Endodermal cell (in vitro differentiated cells): ENCODE measurements at regions not wholly inside any gene's neighbourhood (a gene's known extent, or its start where the extent isn't known, plus 50 kb on each side); places are given as distances from the start of the nearest gene placed in this dataset.

ENCODE experiments used
- DNase-seq: peaks from one replicate; pipeline ENCODE4 v3.0.0-alpha.2; 2017
- H3K27ac ChIP-seq: 2 replicates; pipeline ENCODE4 v1.5.1; 2013; ENCODE audit warnings: mild to moderate bottlenecking, low read depth, low read length, moderate library complexity
- H3K27me3 ChIP-seq: 2 replicates; pipeline ENCODE4 v1.6.1; 2013; ENCODE audit warnings: mild to moderate bottlenecking, low read length, moderate library complexity; ENCODE audit not compliant: insufficient read depth, control insufficient read depth, poor library complexity, severe bottlenecking
- H3K36me3 ChIP-seq: 2 replicates; pipeline ENCODE4 v1.7.0; 2013; ENCODE audit warnings: mild to moderate bottlenecking, low read length, moderate library complexity; ENCODE audit not compliant: control insufficient read depth, insufficient read depth
- H3K4me1 ChIP-seq: one replicate; pipeline ENCODE4 v1.7.0; 2013; ENCODE audit warnings: low read length; ENCODE audit not compliant: control insufficient read depth, insufficient read depth
- H3K4me3 ChIP-seq: 2 replicates; pipeline ENCODE4 v1.5.1; 2013; ENCODE audit warnings: mild to moderate bottlenecking, low read length, moderate library complexity
- H3K9ac ChIP-seq: 2 replicates; pipeline ENCODE4 v1.6.1; 2013; ENCODE audit warnings: mild to moderate bottlenecking, low read length, moderate library complexity; ENCODE audit not compliant: poor library complexity, severe bottlenecking; ENCODE audit errors: extremely low read depth
- H3K9me3 ChIP-seq: 2 replicates; pipeline ENCODE4 v1.6.1; 2013; ENCODE audit warnings: mild to moderate bottlenecking, low read length, moderate library complexity; ENCODE audit not compliant: control insufficient read depth
- H3K27ac Mint-ChIP-seq: 2 replicates; pipeline ENCODE4 v1.8.0; 2020; ENCODE audit warnings: mixed read lengths
- H3K27me3 Mint-ChIP-seq: 2 replicates; pipeline ENCODE4 v1.8.0; 2021; ENCODE audit warnings: mild to moderate bottlenecking, mixed read lengths; ENCODE audit not compliant: insufficient read depth
- H3K36me3 Mint-ChIP-seq: 2 replicates; pipeline ENCODE4 v1.8.0; 2020; ENCODE audit warnings: low read depth, mixed read lengths
- H3K4me1 Mint-ChIP-seq: 2 replicates; pipeline ENCODE4 v1.8.0; 2020; ENCODE audit warnings: mixed read lengths
- H3K4me3 Mint-ChIP-seq: 2 replicates; pipeline ENCODE4 v1.8.0; 2020; ENCODE audit warnings: mild to moderate bottlenecking, moderate library complexity, mixed read lengths
- H3K9me3 Mint-ChIP-seq: 2 replicates; pipeline ENCODE4 v1.8.0; 2020; ENCODE audit warnings: mild to moderate bottlenecking, mixed read lengths
- WGBS, 2 experiments: methylation state at CpG; one replicate each; pipeline versions ENCODE4 v1.1.5 to v1.1.7; 2013; ENCODE audit warnings: missing lambda C conversion rate in 2 of 2, mixed read lengths in 1 of 2; ENCODE audit not compliant: insufficient coverage in 1 of 2, insufficient read length in 1 of 2; 5-methylcytosine and 5-hydroxymethylcytosine counted together
- TF ChIP-seq, protein P1 (sequence below): fragments of 200-600 bp; sonication (generic); conservative IDR thresholded peaks from 2 replicates; pipeline ENCODE4 v1.5.0; 2021; ENCODE audit warnings: antibody characterized with exemption, mild to moderate bottlenecking

DNA sequence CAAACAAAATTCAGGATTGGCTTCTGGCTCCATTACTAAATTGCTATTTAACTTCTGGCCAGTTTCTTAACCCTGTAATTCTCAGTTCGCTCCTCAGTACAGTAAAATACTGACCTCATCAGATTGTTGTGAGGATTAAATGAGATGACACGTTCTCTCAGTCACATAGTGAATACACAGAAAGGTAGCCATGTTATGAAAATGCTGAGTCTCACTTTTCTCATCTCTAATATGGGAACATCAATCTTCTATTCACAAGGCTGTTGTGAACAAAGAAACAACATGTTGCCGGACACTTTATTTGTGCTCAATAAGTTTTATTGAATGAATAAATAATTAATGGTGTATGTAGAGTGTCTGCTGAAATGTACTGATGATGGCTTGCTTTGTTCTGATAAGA is 924.5 kb upstream of the GOT2 start:
- Histone ChIP-seq H3K36me3 (no peaks in the 10 kb centered on the region), H3K9ac (no peak overlapping the region), H3K4me1 (no peaks in the 10 kb centered on the region), H3K27ac (no peak overlapping the region), H3K27me3 (no peaks in the 10 kb centered on the region), H3K4me3 (no peak overlapping the region), H3K9me3 (no peaks in the 10 kb centered on the region)
- Mint-ChIP-seq H3K27me3 (no peaks in the 10 kb centered on the region), H3K4me1 (no peaks in the 10 kb centered on the region), H3K4me3 (no peak overlapping the region), H3K36me3 (no peaks in the 10 kb centered on the region), H3K27ac (no peak overlapping the region), H3K9me3 (peaks cover 7% of the 10 kb centered on the region)
- 92 to 100% methylated on average over 2 to 3 of the region's 3 CpGs for WGBS, 2 experiments
- DNase-seq = no peak
- TF ChIP-seq, protein P1, sequence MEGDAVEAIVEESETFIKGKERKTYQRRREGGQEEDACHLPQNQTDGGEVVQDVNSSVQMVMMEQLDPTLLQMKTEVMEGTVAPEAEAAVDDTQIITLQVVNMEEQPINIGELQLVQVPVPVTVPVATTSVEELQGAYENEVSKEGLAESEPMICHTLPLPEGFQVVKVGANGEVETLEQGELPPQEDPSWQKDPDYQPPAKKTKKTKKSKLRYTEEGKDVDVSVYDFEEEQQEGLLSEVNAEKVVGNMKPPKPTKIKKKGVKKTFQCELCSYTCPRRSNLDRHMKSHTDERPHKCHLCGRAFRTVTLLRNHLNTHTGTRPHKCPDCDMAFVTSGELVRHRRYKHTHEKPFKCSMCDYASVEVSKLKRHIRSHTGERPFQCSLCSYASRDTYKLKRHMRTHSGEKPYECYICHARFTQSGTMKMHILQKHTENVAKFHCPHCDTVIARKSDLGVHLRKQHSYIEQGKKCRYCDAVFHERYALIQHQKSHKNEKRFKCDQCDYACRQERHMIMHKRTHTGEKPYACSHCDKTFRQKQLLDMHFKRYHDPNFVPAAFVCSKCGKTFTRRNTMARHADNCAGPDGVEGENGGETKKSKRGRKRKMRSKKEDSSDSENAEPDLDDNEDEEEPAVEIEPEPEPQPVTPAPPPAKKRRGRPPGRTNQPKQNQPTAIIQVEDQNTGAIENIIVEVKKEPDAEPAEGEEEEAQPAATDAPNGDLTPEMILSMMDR = no peak

DNA sequence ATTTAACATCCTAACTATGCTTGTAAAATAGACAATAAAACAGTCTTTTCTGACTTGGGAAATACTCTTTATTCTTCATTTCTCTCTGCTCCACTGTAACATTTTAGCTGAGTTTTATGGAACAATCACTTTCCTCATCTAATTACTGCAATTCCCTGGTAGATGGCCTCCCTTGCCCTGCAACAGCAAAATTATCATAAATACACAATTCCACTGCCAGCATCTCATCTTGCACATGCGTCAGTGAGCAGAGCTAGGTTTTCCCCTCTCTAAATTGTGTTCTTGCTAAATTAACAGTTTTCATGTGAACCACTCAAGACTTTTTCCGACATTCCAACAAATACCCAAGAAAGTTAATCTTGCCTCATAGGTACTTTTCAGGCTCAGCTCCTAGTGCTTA is 920.9 kb upstream of the GOT2 start:
- Mint-ChIP-seq H3K27ac (no peak overlapping the region), H3K36me3 (no peaks in the 10 kb centered on the region), H3K4me3 (no peak overlapping the region), H3K9me3 (peaks cover 12% of the 10 kb centered on the region), H3K4me1 (no peaks in the 10 kb centered on the region), H3K27me3 (no peaks in the 10 kb centered on the region)
- no peak overlapping the region for H3K27ac ChIP-seq
- no peaks in the 10 kb centered on the region for H3K4me1 ChIP-seq
- no peaks in the 10 kb centered on the region for H3K27me3 ChIP-seq
- no peak overlapping the region for H3K9ac ChIP-seq
- no peaks in the 10 kb centered on the region for H3K36me3 ChIP-seq
- no peak for DNase-seq
- TF ChIP-seq, protein P1 = no peak
- no peak overlapping the region for H3K4me3 ChIP-seq
- H3K9me3 ChIP-seq = no peaks in the 10 kb centered on the region
- 91 to 96% methylated on average over 2 of the region's 2 CpGs for WGBS, 2 experiments

DNA sequence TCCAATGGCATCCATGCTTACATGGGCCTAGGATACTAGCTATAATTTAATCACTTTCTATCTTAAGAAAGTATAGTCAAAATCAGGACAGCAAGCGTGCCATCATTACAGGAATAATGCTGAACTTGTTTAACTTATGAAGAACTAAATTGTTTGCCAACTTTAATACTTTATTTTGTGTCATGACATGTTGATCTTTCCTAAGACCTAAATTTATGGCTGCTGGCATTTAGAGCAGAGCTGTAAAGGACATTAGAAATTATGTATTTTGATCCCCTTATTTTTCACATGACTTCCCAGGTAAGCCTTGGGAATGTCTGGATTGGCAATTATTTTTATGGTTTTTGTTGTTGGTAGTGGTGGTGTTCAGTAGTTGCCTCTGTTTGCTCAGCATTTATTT is 920.3 kb upstream of the GOT2 start:
- Histone ChIP-seq H3K4me3 (no peak overlapping the region), H3K36me3 (no peaks in the 10 kb centered on the region), H3K27me3 (no peaks in the 10 kb centered on the region), H3K9me3 (no peaks in the 10 kb centered on the region), H3K9ac (no peak overlapping the region), H3K4me1 (no peaks in the 10 kb centered on the region), H3K27ac (no peak overlapping the region)
- H3K27ac Mint-ChIP-seq = no peak overlapping the region
- no peaks in the 10 kb centered on the region for H3K4me1 Mint-ChIP-seq
- no peak for DNase-seq
- WGBS, 2 experiments = 84% methylated on average over 1 of the region's 1 CpG; no CpG with 5 or more reads in 1 of the 2 experiments
- no peak overlapping the region for H3K4me3 Mint-ChIP-seq
- TF ChIP-seq, protein P1 = no peak
- no peaks in the 10 kb centered on the region for H3K36me3 Mint-ChIP-seq
- no peaks in the 10 kb centered on the region for H3K27me3 Mint-ChIP-seq
- peaks cover 17% of the 10 kb centered on the region for H3K9me3 Mint-ChIP-seq
